Cardiac muscle cell (in vitro differentiated cells and primary cell): ENCODE measurements at regions not wholly inside any gene's neighbourhood (a gene's known extent, or its start where the extent isn't known, plus 50 kb on each side); places are given as distances from the start of the nearest gene placed in this dataset.

Experiments
- DNase-seq, 2 donors: peaks; one replicate each; pipeline versions ENCODE4 v3.0.0 to v3.0.0-alpha.2; 2010 to 2017; ENCODE audit warnings: low read depth in 1 of 2, low spot score in 1 of 2
- H3K27ac ChIP-seq: fragments of 200-600 bp; sonication (generic); 2 replicates; pipeline ENCODE4 v1.5.1; 2016
- H3K27me3 ChIP-seq: fragments of 200-600 bp; sonication (generic); 2 replicates; pipeline ENCODE4 v1.6.0; 2016; ENCODE audit warnings: control low read depth
- H3K36me3 ChIP-seq: fragments of 200-600 bp; sonication (generic); 2 replicates; pipeline ENCODE4 v1.5.1; 2016; ENCODE audit warnings: control low read depth
- H3K4me1 ChIP-seq: fragments of 200-600 bp; sonication (generic); 2 replicates; pipeline ENCODE4 v1.8.1; 2017; ENCODE audit warnings: low read depth, mild to moderate bottlenecking, mixed run types
- H3K4me3 ChIP-seq: fragments of 200-600 bp; sonication (generic); 2 replicates; pipeline ENCODE4 v1.5.1; 2016; ENCODE audit warnings: mild to moderate bottlenecking
- H3K9me3 ChIP-seq: fragments of 200-600 bp; sonication (generic); 2 replicates; pipeline ENCODE4 v1.5.1; 2017; ENCODE audit warnings: low read depth, mild to moderate bottlenecking, control low read depth
- TF ChIP-seq, protein P1 (sequence below): IDR thresholded peaks from 2 replicates; pipeline ENCODE4 v1.5.1; 2012; ENCODE audit warnings: low read depth, mild to moderate bottlenecking, low read length

GRCh38 chr16:54595621-54596020 is 309.0 kb upstream of the IRX3 start:
- no peak overlapping the region for H3K27ac ChIP-seq
- H3K36me3 ChIP-seq: no peaks in the 10 kb centered on the region
- DNase-seq: no peak
- H3K4me3 ChIP-seq: no peak overlapping the region
- no peaks in the 10 kb centered on the region for H3K27me3 ChIP-seq
- TF ChIP-seq, protein P1, sequence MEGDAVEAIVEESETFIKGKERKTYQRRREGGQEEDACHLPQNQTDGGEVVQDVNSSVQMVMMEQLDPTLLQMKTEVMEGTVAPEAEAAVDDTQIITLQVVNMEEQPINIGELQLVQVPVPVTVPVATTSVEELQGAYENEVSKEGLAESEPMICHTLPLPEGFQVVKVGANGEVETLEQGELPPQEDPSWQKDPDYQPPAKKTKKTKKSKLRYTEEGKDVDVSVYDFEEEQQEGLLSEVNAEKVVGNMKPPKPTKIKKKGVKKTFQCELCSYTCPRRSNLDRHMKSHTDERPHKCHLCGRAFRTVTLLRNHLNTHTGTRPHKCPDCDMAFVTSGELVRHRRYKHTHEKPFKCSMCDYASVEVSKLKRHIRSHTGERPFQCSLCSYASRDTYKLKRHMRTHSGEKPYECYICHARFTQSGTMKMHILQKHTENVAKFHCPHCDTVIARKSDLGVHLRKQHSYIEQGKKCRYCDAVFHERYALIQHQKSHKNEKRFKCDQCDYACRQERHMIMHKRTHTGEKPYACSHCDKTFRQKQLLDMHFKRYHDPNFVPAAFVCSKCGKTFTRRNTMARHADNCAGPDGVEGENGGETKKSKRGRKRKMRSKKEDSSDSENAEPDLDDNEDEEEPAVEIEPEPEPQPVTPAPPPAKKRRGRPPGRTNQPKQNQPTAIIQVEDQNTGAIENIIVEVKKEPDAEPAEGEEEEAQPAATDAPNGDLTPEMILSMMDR: no peak
- H3K9me3 ChIP-seq: no peaks in the 10 kb centered on the region
- H3K4me1 ChIP-seq: peaks cover 7% of the 10 kb centered on the region

DNA sequence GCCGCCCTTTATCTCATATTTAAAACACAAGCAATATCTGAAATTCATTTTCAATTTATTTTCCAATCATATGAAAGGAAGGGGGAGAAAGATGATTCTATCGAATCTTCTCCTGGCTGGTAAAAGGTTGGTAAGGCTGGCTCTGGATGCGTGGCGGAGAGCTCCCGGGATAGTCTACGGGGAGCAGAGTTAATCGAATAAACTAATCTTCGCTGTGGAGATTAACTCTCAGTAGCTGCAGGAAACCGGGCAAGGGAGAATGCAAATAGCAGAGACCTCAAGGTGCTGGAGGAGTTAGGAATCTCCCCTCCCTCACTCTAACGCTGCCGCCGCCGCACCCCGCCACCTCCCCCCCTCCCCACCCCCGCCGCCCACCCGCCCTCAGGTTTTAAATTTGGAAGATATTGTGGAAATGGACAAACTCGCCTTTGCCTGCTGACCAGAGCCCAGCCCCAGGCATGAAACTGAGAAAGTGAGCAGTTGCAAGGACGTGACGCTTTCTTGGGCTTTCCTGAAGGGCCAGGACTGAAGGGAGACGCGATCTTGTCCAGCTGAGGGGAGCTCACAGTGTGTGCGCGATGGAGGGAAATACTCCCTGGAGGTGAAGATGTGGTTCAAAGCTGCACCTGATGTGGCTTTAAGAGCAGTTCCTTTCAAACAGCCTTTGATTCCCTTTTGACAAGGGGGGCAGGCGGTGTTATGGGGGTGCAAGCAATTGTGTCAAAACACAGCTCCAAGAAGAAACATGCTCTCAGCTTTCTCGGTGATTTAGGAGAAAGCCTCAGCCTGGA is 308.2 kb upstream of the IRX3 start:
- no peaks in the 10 kb centered on the region for H3K9me3 ChIP-seq
- H3K27me3 ChIP-seq: no peaks in the 10 kb centered on the region
- no peak overlapping the region for H3K4me3 ChIP-seq
- no peak for DNase-seq
- H3K36me3 ChIP-seq: no peaks in the 10 kb centered on the region
- TF ChIP-seq, protein P1: no peak
- H3K4me1 ChIP-seq: peaks cover 7% of the 10 kb centered on the region
- no peak overlapping the region for H3K27ac ChIP-seq

- no peak for DNase-seq
- Histone ChIP-seq H3K27ac (no peak overlapping the region), H3K4me3 (no peak overlapping the region), H3K4me1 (peaks cover 7% of the 10 kb centered on the region), H3K27me3 (no peaks in the 10 kb centered on the region), H3K9me3 (no peaks in the 10 kb centered on the region), H3K36me3 (no peaks in the 10 kb centered on the region)
- TF ChIP-seq, protein P1: no peak
These were observed 305.2 kb upstream of the IRX3 start for GRCh38 chr16:54591816-54592246.

GRCh38 chr16:54590836-54591235 is 304.2 kb upstream of the IRX3 start:
- Histone ChIP-seq H3K4me1 (peaks cover 8% of the 10 kb centered on the region), H3K36me3 (no peaks in the 10 kb centered on the region), H3K4me3 (no peak overlapping the region), H3K27me3 (no peaks in the 10 kb centered on the region), H3K27ac (no peak overlapping the region), H3K9me3 (no peaks in the 10 kb centered on the region)
- no peak for DNase-seq
- TF ChIP-seq, protein P1: no peak

GRCh38 chr16:54589326-54589725 is 302.7 kb upstream of the IRX3 start:
- H3K27ac ChIP-seq: no peak overlapping the region
- TF ChIP-seq, protein P1: no peak
- no peaks in the 10 kb centered on the region for H3K9me3 ChIP-seq
- peaks cover 12% of the 10 kb centered on the region for H3K4me1 ChIP-seq
- H3K27me3 ChIP-seq: no peaks in the 10 kb centered on the region
- DNase-seq: no peak
- no peak overlapping the region for H3K4me3 ChIP-seq
- H3K36me3 ChIP-seq: no peaks in the 10 kb centered on the region
